Spleen (tissue), 11 donors: ENCODE measurements at regions not wholly inside any gene's neighbourhood (a gene's known extent, or its start where the extent isn't known, plus 50 kb on each side); places are given as distances from the start of the nearest gene placed in this dataset.

ENCODE experiments used
- DNase-seq: peaks from one replicate; pipeline ENCODE4 v3.0.0-alpha.2; 2020
- H3K27ac ChIP-seq, 8 donors: fragments of 200-600 bp; sonication (generic) in 7 of 8; 1 replicate in 4 of 8; 2 replicates in 4 of 8; pipeline versions ENCODE4 v1.5.0 to v1.8.0; 2016 to 2021; ENCODE audit warnings: inconsistent platforms in 4 of 8, mild to moderate bottlenecking in 4 of 8, moderate library complexity in 1 of 8
- H3K27me3 ChIP-seq, 7 donors: fragments of 200-600 bp; sonication (generic) in 6 of 7; replicated peaks in 1 of 7; 1 replicate in 4 of 7; 2 replicates in 3 of 7; pipeline versions ENCODE4 v1.5.0 to v1.8.0; 2016 to 2021; ENCODE audit warnings: inconsistent platforms in 3 of 7, mild to moderate bottlenecking in 1 of 7
- H3K36me3 ChIP-seq, 6 donors: fragments of 200-600 bp; sonication (generic) in 5 of 6; 1 replicate in 4 of 6; 2 replicates in 2 of 6; pipeline versions ENCODE4 v1.5.0 to v1.8.0; 2016 to 2021; ENCODE audit warnings: inconsistent platforms in 2 of 6
- H3K4me1 ChIP-seq, 6 donors: fragments of 200-600 bp; sonication (generic) in 5 of 6; 1 replicate in 3 of 6; 2 replicates in 3 of 6; pipeline versions ENCODE4 v1.5.0 to v1.8.0; 2016 to 2021; ENCODE audit warnings: inconsistent platforms in 3 of 6
- H3K4me3 ChIP-seq, 8 donors: fragments of 200-600 bp; sonication (generic) in 7 of 8; 1 replicate in 4 of 8; 2 replicates in 4 of 8; pipeline versions ENCODE4 v1.5.0 to v1.8.0; 2016 to 2021; ENCODE audit warnings: inconsistent platforms in 4 of 8, mild to moderate bottlenecking in 4 of 8, moderate library complexity in 2 of 8
- H3K9me3 ChIP-seq, 8 donors: fragments of 200-600 bp; sonication (generic) in 7 of 8; 1 replicate in 4 of 8; 2 replicates in 4 of 8; pipeline versions ENCODE4 v1.5.0 to v1.8.0; 2016 to 2021; ENCODE audit warnings: inconsistent platforms in 4 of 8
- CTCF ChIP-seq, 11 experiments: fragments of 200-600 bp in 7 of 11; fragments of 450-650 bp in 4 of 11; sonication (generic) in 4 of 11; IDR thresholded peaks in 8 of 11; conservative IDR thresholded peaks in 3 of 11; 1 replicate in 7 of 11; 2 replicates in 4 of 11; pipeline versions ENCODE4 v1.4.0 to v1.8.0; 2016 to 2021; ENCODE audit warnings: antibody characterized with exemption in 11 of 11, inconsistent platforms in 4 of 11, mild to moderate bottlenecking in 1 of 11
- POLR2A ChIP-seq, 3 donors: fragments of 450-650 bp; IDR thresholded peaks; one replicate each; pipeline ENCODE4 v1.5.1; 2017; ENCODE audit warnings: antibody characterized with exemption in 3 of 3, mild to moderate bottlenecking in 1 of 3
- POLR2AphosphoS5 ChIP-seq, 3 donors: sonication (generic); formaldehyde crosslinking; IDR thresholded peaks; one replicate each; pipeline ENCODE4 v1.5.1; 2017; ENCODE audit warnings: antibody characterized with exemption in 3 of 3
- WGBS, 5 donors: extraction: QIAGEN DNeasy Blood & Tissue Kit in 3 of 5; methylation state at CpG; one replicate each; pipeline versions ENCODE4 v1.1.5 to v1.1.7; 2013 to 2018; 5-methylcytosine and 5-hydroxymethylcytosine counted together
- intact Hi-C: fragments of 100-400 bp; cut with DNase I; formaldehyde crosslinking; loops from one replicate; pipeline ENCODE4 v1.15.0; 2023; ENCODE audit warnings: low total_unique reads
- donor health status: healthy with polysubstance abuse.
- donor health status: DM: no; HTN: no; CAD: no; lungs with moderate emphysema.
- donor health status: DM: no; HTN: no; CAD: no.
- donor health status: Bipolar disorder and iron deficiency.
- donor health status: healthy.
- donor health status: DM: no; HTN: no; CAD: no.
- donor health status: DM: yes; HTN: yes; CAD: no.

- H3K9me3 ChIP-seq: no peaks in the 10 kb centered on the region
- 51 to 77% (median 56%) methylated on average over 3 of the region's 3 CpGs for WGBS, 5 donors
- H3K27ac ChIP-seq: no peak overlapping the region
- H3K27me3 ChIP-seq: no peaks in the 10 kb centered on the region
- DNase-seq: no peak
- intact Hi-C loops: no loop called here
- no peak overlapping the region for H3K4me3 ChIP-seq
- TF ChIP-seq POLR2A (IDR thresholded peaks at IDR 0.05) (no peak), POLR2AphosphoS5 (IDR thresholded peaks at IDR 0.05) (no peak), CTCF (IDR thresholded peaks at IDR 0.05 in 8 of 11, conservative IDR thresholded peaks at IDR 0.05 in 3 of 11) (no peak)
- no peaks in the 10 kb centered on the region for H3K4me1 ChIP-seq
- no peaks in the 10 kb centered on the region for H3K36me3 ChIP-seq
Observed at GRCh38 chr9:115445655-115446054, 327.7 kb upstream of the TNC start.

GRCh38 chr9:115456515-115456914 is 338.6 kb upstream of the TNC start:
- Histone ChIP-seq H3K4me3 (no peak overlapping the region), H3K4me1 (no peaks in the 10 kb centered on the region), H3K36me3 (no peaks in the 10 kb centered on the region), H3K27ac (no peak overlapping the region), H3K27me3 (no peaks in the 10 kb centered on the region), H3K9me3 (no peaks in the 10 kb centered on the region)
- no peak for DNase-seq
- intact Hi-C loops: no loop called here
- TF ChIP-seq POLR2A (IDR thresholded peaks at IDR 0.05) (no peak), POLR2AphosphoS5 (IDR thresholded peaks at IDR 0.05) (no peak), CTCF (IDR thresholded peaks at IDR 0.05 in 8 of 11, conservative IDR thresholded peaks at IDR 0.05 in 3 of 11) (no peak)

- intact Hi-C loops: no loop called here
- no peaks in the 10 kb centered on the region for H3K4me1 ChIP-seq
- H3K27me3 ChIP-seq: no peaks in the 10 kb centered on the region
- TF ChIP-seq CTCF (IDR thresholded peaks at IDR 0.05 in 8 of 11, conservative IDR thresholded peaks at IDR 0.05 in 3 of 11) (no peak), POLR2AphosphoS5 (IDR thresholded peaks at IDR 0.05) (no peak), POLR2A (IDR thresholded peaks at IDR 0.05) (no peak)
- WGBS, 5 donors: 72 to 83% (median 83%) methylated on average over 3 of the region's 3 CpGs
- no peaks in the 10 kb centered on the region for H3K9me3 ChIP-seq
- H3K27ac ChIP-seq: no peak overlapping the region
- DNase-seq: no peak
- no peaks in the 10 kb centered on the region for H3K36me3 ChIP-seq
- no peak overlapping the region for H3K4me3 ChIP-seq
Observed at GRCh38 chr9:115461280-115461679, 343.3 kb upstream of the TNC start.

- peaks cover 0 to under 1% (median 0%) of the 10 kb centered on the region in 8 donors for H3K9me3 ChIP-seq
- intact Hi-C loops: no loop called here
- no peak for DNase-seq
- H3K36me3 ChIP-seq: no peaks in the 10 kb centered on the region
- no peak overlapping the region for H3K27ac ChIP-seq
- H3K27me3 ChIP-seq: no peaks in the 10 kb centered on the region
- no peak overlapping the region for H3K4me3 ChIP-seq
- 69 to 78% (median 71%) methylated on average over 7 of the region's 7 CpGs for WGBS, 5 donors
- H3K4me1 ChIP-seq: no peaks in the 10 kb centered on the region
- TF ChIP-seq POLR2A (IDR thresholded peaks at IDR 0.05) (no peak), CTCF (IDR thresholded peaks at IDR 0.05 in 8 of 11, conservative IDR thresholded peaks at IDR 0.05 in 3 of 11) (no peak), POLR2AphosphoS5 (IDR thresholded peaks at IDR 0.05) (no peak)
Observed at GRCh38 chr9:115462623-115463022, 344.7 kb upstream of the TNC start.
